ENCODE measurements at regions not wholly inside any gene's neighbourhood (a gene's known extent, or its start where the extent isn't known, plus 50 kb on each side); places are given as distances from the start of the nearest gene placed in this dataset.

GRCh38 chr6:167754691-167755090, 72.0 kb upstream of the AFDN start:
- intact Hi-C loops (cut with micrococcal nuclease) = no loop called here
- DNase-seq = no peak

DNA sequence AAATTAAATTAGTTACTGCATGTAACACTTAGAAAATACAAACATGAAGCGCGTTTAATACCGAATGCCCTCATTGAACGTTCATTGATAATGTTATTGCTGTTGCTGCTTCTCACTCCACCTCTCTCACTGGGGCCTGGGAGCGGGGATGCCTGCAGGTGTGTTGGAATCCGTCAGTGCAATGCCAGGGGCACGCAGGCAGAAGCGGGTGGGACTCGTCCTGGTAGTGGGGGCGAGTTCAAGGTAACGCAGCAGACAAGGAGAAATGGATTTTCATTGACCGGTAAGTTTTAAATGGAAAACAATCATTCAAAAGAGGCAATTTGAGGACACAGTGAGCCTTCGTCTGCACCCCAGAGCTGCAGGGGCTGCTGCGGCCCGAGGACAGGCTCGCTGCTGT, 71.2 kb upstream of the AFDN start:
- no peak overlapping the region for H3K27ac ChIP-seq (replicated peaks)
- intact Hi-C loops (cut with micrococcal nuclease) = no loop called here
- H3K36me3 ChIP-seq = no peaks in the 10 kb centered on the region
- H3K4me1 ChIP-seq = peaks cover 13% of the 10 kb centered on the region
- H3K4me3 ChIP-seq = no peak overlapping the region
- TF ChIP-seq CTCF (IDR thresholded peaks at IDR 0.05; ENCODE audit: borderline replicate concordance) = no peak
- no peaks in the 10 kb centered on the region for H3K27me3 ChIP-seq (ENCODE audit: low read depth)
- DNase-seq = no peak
- H3K9me3 ChIP-seq (replicated peaks) = no peaks in the 10 kb centered on the region

More at GRCh38 chr6:167754691-167755090, 72.0 kb upstream of the AFDN start:
- Histone ChIP-seq H3K36me3 (no peaks in the 10 kb centered on the region), H3K9me3 (replicated peaks) (no peaks in the 10 kb centered on the region), H3K27ac (replicated peaks) (no peak overlapping the region), H3K4me3 (no peak overlapping the region), H3K4me1 (peaks cover 17% of the 10 kb centered on the region), H3K27me3 (ENCODE audit: low read depth) (no peaks in the 10 kb centered on the region)
- TF ChIP-seq CTCF (IDR thresholded peaks at IDR 0.05; ENCODE audit: borderline replicate concordance) = no peak

DNA sequence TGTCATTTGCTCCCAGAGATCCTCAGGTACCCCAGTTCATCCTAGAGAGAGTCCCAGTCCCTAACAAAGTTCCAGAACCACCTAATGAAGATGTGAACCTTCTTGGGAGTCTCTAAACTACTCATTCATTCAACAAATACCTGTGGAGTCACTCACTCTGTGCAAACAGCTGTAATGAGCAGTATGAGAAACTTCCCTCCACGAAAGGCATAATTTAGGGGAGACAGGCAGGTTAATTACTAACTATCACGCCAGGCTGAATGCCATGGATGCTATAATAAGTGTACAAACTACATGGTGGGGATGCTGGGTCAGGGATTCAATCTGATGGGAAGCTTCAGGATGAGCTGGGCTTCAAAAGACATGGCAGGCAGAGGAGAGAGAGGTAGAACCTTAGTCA, 70.1 kb upstream of the AFDN start:
- Histone ChIP-seq H3K4me3 (no peak overlapping the region), H3K4me1 (peaks cover 10% of the 10 kb centered on the region), H3K9me3 (replicated peaks) (no peaks in the 10 kb centered on the region), H3K27me3 (ENCODE audit: low read depth) (no peaks in the 10 kb centered on the region), H3K27ac (replicated peaks) (no peak overlapping the region), H3K36me3 (no peaks in the 10 kb centered on the region)
- intact Hi-C loops (cut with micrococcal nuclease) = no loop called here
- no peak for TF ChIP-seq CTCF (IDR thresholded peaks at IDR 0.05; ENCODE audit: borderline replicate concordance)
- no peak for DNase-seq

DNA sequence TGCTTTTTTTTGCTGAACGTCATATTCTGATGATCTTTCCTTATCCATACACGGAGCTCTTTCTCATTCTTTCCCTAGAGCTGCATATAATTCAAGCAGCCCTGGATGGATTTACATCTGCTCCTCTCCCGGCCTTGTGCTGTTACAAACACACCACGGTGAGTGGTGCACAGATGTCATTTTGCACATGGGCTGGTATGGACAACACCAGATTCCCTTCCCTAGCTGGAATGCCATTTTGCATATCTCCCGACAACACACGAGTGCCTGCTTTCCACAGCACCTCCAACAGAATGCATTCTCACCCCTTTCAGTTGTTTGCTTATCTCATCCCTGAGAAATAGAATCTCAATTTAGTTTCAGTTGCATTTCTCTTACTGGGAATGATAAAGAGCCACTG, 69.5 kb upstream of the AFDN start:
- Histone ChIP-seq H3K4me3 (no peak overlapping the region), H3K27me3 (ENCODE audit: low read depth) (no peaks in the 10 kb centered on the region), H3K4me1 (peaks cover 15% of the 10 kb centered on the region), H3K36me3 (no peaks in the 10 kb centered on the region), H3K27ac (replicated peaks) (no peak overlapping the region), H3K9me3 (replicated peaks) (no peaks in the 10 kb centered on the region)
- intact Hi-C loops (cut with micrococcal nuclease) = no loop called here
- DNase-seq = no peak
- no peak for TF ChIP-seq CTCF (IDR thresholded peaks at IDR 0.05; ENCODE audit: borderline replicate concordance)

GRCh38 chr6:167757821-167758220, 68.9 kb upstream of the AFDN start:
- intact Hi-C loops (cut with micrococcal nuclease) = no loop called here
- Histone ChIP-seq H3K27ac (replicated peaks) (no peak overlapping the region), H3K27me3 (ENCODE audit: low read depth) (no peaks in the 10 kb centered on the region), H3K36me3 (no peaks in the 10 kb centered on the region), H3K9me3 (replicated peaks) (no peaks in the 10 kb centered on the region), H3K4me3 (no peak overlapping the region), H3K4me1 (peaks cover 15% of the 10 kb centered on the region)
- TF ChIP-seq CTCF (IDR thresholded peaks at IDR 0.05; ENCODE audit: borderline replicate concordance) = no peak
- no peak for DNase-seq

Measured in left ventricle myocardium inferior (tissue), 1 donor.